ENCODE measurements at regions not wholly inside any gene's neighbourhood (a gene's known extent, or its start where the extent isn't known, plus 50 kb on each side); places are given as distances from the start of the nearest gene placed in this dataset.

GRCh38 chr6:71459162-71459561 lies 170.6 kb downstream of the OGFRL1 start:
- H3K4me1 Mint-ChIP-seq (ENCODE audit: low read depth), result no peaks in the 10 kb centered on the region
- DNase-seq (ENCODE audit: low spot score), result no peak
- peaks cover 5% of the 10 kb centered on the region for H3K27me3 Mint-ChIP-seq (ENCODE audit: insufficient read depth)

GRCh38 chr6:71460933-71461332 lies 172.3 kb downstream of the OGFRL1 start:
- no peaks in the 10 kb centered on the region for H3K4me1 Mint-ChIP-seq (ENCODE audit: low read depth)
- no peaks in the 10 kb centered on the region for H3K9me3 Mint-ChIP-seq
- intact Hi-C loops (cut with micrococcal nuclease), result no loop called here
- DNase-seq (ENCODE audit: low spot score), result no peak
- H3K27me3 Mint-ChIP-seq (ENCODE audit: insufficient read depth), result peaks cover 5% of the 10 kb centered on the region
- no peaks in the 10 kb centered on the region for H3K36me3 Mint-ChIP-seq (ENCODE audit: low read depth)
- no peak overlapping the region for H3K4me3 Mint-ChIP-seq
- no peak overlapping the region for H3K27ac Mint-ChIP-seq

More at GRCh38 chr6:71459162-71459561, 170.6 kb downstream of the OGFRL1 start:
- H3K4me3 Mint-ChIP-seq, result no peak overlapping the region
- H3K9me3 Mint-ChIP-seq, result no peaks in the 10 kb centered on the region
- no peak overlapping the region for H3K27ac Mint-ChIP-seq
- no peaks in the 10 kb centered on the region for H3K36me3 Mint-ChIP-seq (ENCODE audit: low read depth)
- intact Hi-C loops (cut with micrococcal nuclease), result no loop called here

- Mint-ChIP-seq H3K27me3 (ENCODE audit: insufficient read depth) (peaks cover 5% of the 10 kb centered on the region), H3K27ac (no peak overlapping the region), H3K4me3 (no peak overlapping the region), H3K4me1 (ENCODE audit: low read depth) (no peaks in the 10 kb centered on the region), H3K36me3 (ENCODE audit: low read depth) (no peaks in the 10 kb centered on the region), H3K9me3 (no peaks in the 10 kb centered on the region)
- no peak for DNase-seq (ENCODE audit: low spot score)
- intact Hi-C loops (cut with micrococcal nuclease), result no loop called here
These were observed 174.4 kb downstream of the OGFRL1 start for GRCh38 chr6:71463061-71463460.

GRCh38 chr6:71465096-71465495 lies 176.5 kb downstream of the OGFRL1 start:
- Mint-ChIP-seq H3K36me3 (ENCODE audit: low read depth) (no peaks in the 10 kb centered on the region), H3K4me3 (no peak overlapping the region), H3K9me3 (no peaks in the 10 kb centered on the region), H3K27ac (no peak overlapping the region), H3K27me3 (ENCODE audit: insufficient read depth) (no peaks in the 10 kb centered on the region), H3K4me1 (ENCODE audit: low read depth) (no peaks in the 10 kb centered on the region)
- intact Hi-C loops (cut with micrococcal nuclease), result no loop called here
- DNase-seq (ENCODE audit: low spot score), result no peak

GRCh38 chr6:71466362-71466761 lies 177.8 kb downstream of the OGFRL1 start:
- intact Hi-C loops (cut with micrococcal nuclease), result no loop called here
- H3K4me3 Mint-ChIP-seq, result no peak overlapping the region

GRCh38 chr6:71468038-71468437 lies 179.4 kb downstream of the OGFRL1 start:
- DNase-seq (ENCODE audit: low spot score), result no peak
- intact Hi-C loops (cut with micrococcal nuclease), result no loop called here
- H3K4me1 Mint-ChIP-seq (ENCODE audit: low read depth), result no peaks in the 10 kb centered on the region
- H3K27me3 Mint-ChIP-seq (ENCODE audit: insufficient read depth), result no peaks in the 10 kb centered on the region
- H3K9me3 Mint-ChIP-seq, result no peaks in the 10 kb centered on the region
- H3K36me3 Mint-ChIP-seq (ENCODE audit: low read depth), result no peaks in the 10 kb centered on the region
- H3K27ac Mint-ChIP-seq, result no peak overlapping the region
- no peak overlapping the region for H3K4me3 Mint-ChIP-seq

More at GRCh38 chr6:71466362-71466761, 177.8 kb downstream of the OGFRL1 start:
- no peaks in the 10 kb centered on the region for H3K9me3 Mint-ChIP-seq
- no peak overlapping the region for H3K27ac Mint-ChIP-seq
- no peaks in the 10 kb centered on the region for H3K27me3 Mint-ChIP-seq (ENCODE audit: insufficient read depth)
- no peaks in the 10 kb centered on the region for H3K36me3 Mint-ChIP-seq (ENCODE audit: low read depth)
- no peak for DNase-seq (ENCODE audit: low spot score)
- no peaks in the 10 kb centered on the region for H3K4me1 Mint-ChIP-seq (ENCODE audit: low read depth)

GRCh38 chr6:71468841-71469700 lies 180.5 kb downstream of the OGFRL1 start:
- Mint-ChIP-seq H3K4me3 (no peak overlapping the region), H3K4me1 (ENCODE audit: low read depth) (no peaks in the 10 kb centered on the region), H3K27ac (no peak overlapping the region), H3K9me3 (no peaks in the 10 kb centered on the region), H3K27me3 (ENCODE audit: insufficient read depth) (no peaks in the 10 kb centered on the region), H3K36me3 (ENCODE audit: low read depth) (no peaks in the 10 kb centered on the region)
- intact Hi-C loops (cut with micrococcal nuclease), result no loop called here
- DNase-seq (ENCODE audit: low spot score), result no peak

- H3K4me1 Mint-ChIP-seq (ENCODE audit: low read depth), result no peaks in the 10 kb centered on the region
- no peak for DNase-seq (ENCODE audit: low spot score)
- H3K27ac Mint-ChIP-seq, result no peak overlapping the region
- H3K27me3 Mint-ChIP-seq (ENCODE audit: insufficient read depth), result no peaks in the 10 kb centered on the region
- no peaks in the 10 kb centered on the region for H3K36me3 Mint-ChIP-seq (ENCODE audit: low read depth)
- no peak overlapping the region for H3K4me3 Mint-ChIP-seq
- H3K9me3 Mint-ChIP-seq, result no peaks in the 10 kb centered on the region
- intact Hi-C loops (cut with micrococcal nuclease), result no loop called here
These were observed 183.1 kb downstream of the OGFRL1 start for GRCh38 chr6:71471718-71472117.

GRCh38 chr6:71473926-71474325 lies 185.3 kb downstream of the OGFRL1 start:
- Mint-ChIP-seq H3K4me3 (no peak overlapping the region), H3K4me1 (ENCODE audit: low read depth) (no peaks in the 10 kb centered on the region), H3K27me3 (ENCODE audit: insufficient read depth) (no peaks in the 10 kb centered on the region), H3K36me3 (ENCODE audit: low read depth) (no peaks in the 10 kb centered on the region), H3K27ac (no peak overlapping the region), H3K9me3 (no peaks in the 10 kb centered on the region)
- DNase-seq (ENCODE audit: low spot score), result no peak
- intact Hi-C loops (cut with micrococcal nuclease), result no loop called here

GRCh38 chr6:71474942-71475341 lies 186.3 kb downstream of the OGFRL1 start:
- Mint-ChIP-seq H3K36me3 (ENCODE audit: low read depth) (no peaks in the 10 kb centered on the region), H3K27me3 (ENCODE audit: insufficient read depth) (no peaks in the 10 kb centered on the region), H3K9me3 (no peaks in the 10 kb centered on the region), H3K27ac (no peak overlapping the region), H3K4me3 (no peak overlapping the region), H3K4me1 (ENCODE audit: low read depth) (no peaks in the 10 kb centered on the region)
- no peak for DNase-seq (ENCODE audit: low spot score)
- intact Hi-C loops (cut with micrococcal nuclease), result no loop called here

GRCh38 chr6:71476371-71476770 lies 187.8 kb downstream of the OGFRL1 start:
- no peaks in the 10 kb centered on the region for H3K27me3 Mint-ChIP-seq (ENCODE audit: insufficient read depth)

GRCh38 chr6:71476872-71477271 lies 188.3 kb downstream of the OGFRL1 start:
- no peak overlapping the region for H3K4me3 Mint-ChIP-seq
- no peaks in the 10 kb centered on the region for H3K9me3 Mint-ChIP-seq
- no peaks in the 10 kb centered on the region for H3K4me1 Mint-ChIP-seq (ENCODE audit: low read depth)
- H3K36me3 Mint-ChIP-seq (ENCODE audit: low read depth), result no peaks in the 10 kb centered on the region
- no peak for DNase-seq (ENCODE audit: low spot score)
- no peak overlapping the region for H3K27ac Mint-ChIP-seq
- intact Hi-C loops (cut with micrococcal nuclease), result no loop called here
- H3K27me3 Mint-ChIP-seq (ENCODE audit: insufficient read depth), result no peaks in the 10 kb centered on the region

More at GRCh38 chr6:71476371-71476770, 187.8 kb downstream of the OGFRL1 start:
- no peak overlapping the region for H3K4me3 Mint-ChIP-seq
- no peak overlapping the region for H3K27ac Mint-ChIP-seq
- H3K9me3 Mint-ChIP-seq, result no peaks in the 10 kb centered on the region
- no peaks in the 10 kb centered on the region for H3K4me1 Mint-ChIP-seq (ENCODE audit: low read depth)
- DNase-seq (ENCODE audit: low spot score), result no peak
- intact Hi-C loops (cut with micrococcal nuclease), result no loop called here
- H3K36me3 Mint-ChIP-seq (ENCODE audit: low read depth), result no peaks in the 10 kb centered on the region

GRCh38 chr6:71478834-71479541 lies 190.4 kb downstream of the OGFRL1 start:
- Mint-ChIP-seq H3K4me1 (ENCODE audit: low read depth) (no peaks in the 10 kb centered on the region), H3K27me3 (ENCODE audit: insufficient read depth) (no peaks in the 10 kb centered on the region), H3K9me3 (no peaks in the 10 kb centered on the region), H3K27ac (no peak overlapping the region), H3K36me3 (ENCODE audit: low read depth) (no peaks in the 10 kb centered on the region), H3K4me3 (no peak overlapping the region)
- intact Hi-C loops (cut with micrococcal nuclease), result no loop called here
- DNase-seq (ENCODE audit: low spot score), result no peak

Data from activated T-helper 1 cell treated with anti-CD3 and anti-CD28 coated beads, Interleukin-12 subunit alpha, Interleukin-12 subunit beta, Interleukin-2, Interleukin-4 antibody, amounts not matched to agents 30 ng/mL and 10 ng/mL and 1 ng/mL, durations not matched to agents 14 hours and 24 hours and 36 hours (primary cell).